PC-9 (cell line): ENCODE measurements at regions not wholly inside any gene's neighbourhood (a gene's known extent, or its start where the extent isn't known, plus 50 kb on each side); places are given as distances from the start of the nearest gene placed in this dataset.

Experiments used
- BruUV-seq: library from RNA; stranded (reverse); fragments of 400-500 nt; replicated peaks from 2 replicates; lab custom pipeline; 2021; lab: Mats Ljungman, UMichigan
- CTCF ChIA-PET: fragments of 300-600 bp; sonication (Branson Sonifier 250); formaldehyde crosslinking; loops from one replicate; lab custom pipeline; 2022; ENCODE audit warnings: antibody characterized with exemption; lab: Charles Lee
- POLR2A ChIA-PET: fragments of 300-600 bp; sonication (Branson Sonifier 250); formaldehyde crosslinking; loops from one replicate; lab custom pipeline; 2022; ENCODE audit warnings: antibody characterized with exemption; ENCODE audit not compliant: unreplicated experiment; lab: Charles Lee
- DNase-seq, 2 experiments: peaks; one replicate each; pipeline versions ENCODE4 v3.0.0 to v3.0.0-alpha.2; 2015 to 2022; ENCODE audit warnings: mixed read lengths in 1 of 2
- H2AFZ ChIP-seq: fragments of 200-600 bp; sonication (generic); 2 replicates; pipeline ENCODE4 v1.8.1; 2017; ENCODE audit warnings: antibody characterized with exemption
- H3F3A ChIP-seq: fragments of 200-600 bp; sonication (generic); 2 replicates; pipeline ENCODE4 v1.8.1; 2017; ENCODE audit warnings: antibody characterized with exemption, mild to moderate bottlenecking, low read depth; ENCODE audit not compliant: insufficient read depth
- H3K27ac ChIP-seq: fragments of 200-600 bp; sonication (generic); 2 replicates; pipeline ENCODE4 v1.6.1; 2016; ENCODE audit warnings: mixed run types
- H3K27me3 ChIP-seq: fragments of 200-600 bp; sonication (generic); 2 replicates; pipeline ENCODE4 v1.6.1; 2016; ENCODE audit warnings: low read depth, mixed run types; ENCODE audit not compliant: insufficient read depth
- H3K36me3 ChIP-seq: fragments of 200-600 bp; sonication (generic); 2 replicates; pipeline ENCODE4 v1.6.1; 2016; ENCODE audit warnings: low read depth, mixed run types
- H3K4me1 ChIP-seq: fragments of 200-600 bp; sonication (generic); replicated peaks from 2 replicates; pipeline ENCODE4 v1.6.1; 2016; ENCODE audit warnings: mixed run types; ENCODE audit not compliant: insufficient read depth
- H3K4me2 ChIP-seq: fragments of 200-600 bp; sonication (generic); 2 replicates; pipeline ENCODE4 v1.6.1; 2017; ENCODE audit warnings: mixed run types
- H3K4me3 ChIP-seq: fragments of 200-600 bp; sonication (generic); 2 replicates; pipeline ENCODE4 v1.6.1; 2016; ENCODE audit warnings: mixed run types
- H3K79me2 ChIP-seq: fragments of 200-600 bp; sonication (generic); 2 replicates; pipeline ENCODE4 v1.6.1; 2017; ENCODE audit warnings: low read depth, mixed run types
- H3K9me2 ChIP-seq: fragments of 200-600 bp; sonication (generic); 2 replicates; pipeline ENCODE4 v1.8.1; 2017; ENCODE audit warnings: mild to moderate bottlenecking; ENCODE audit not compliant: insufficient read depth
- H3K9me3 ChIP-seq: fragments of 200-600 bp; sonication (generic); 2 replicates; pipeline ENCODE4 v1.8.1; 2016; ENCODE audit warnings: low read depth; ENCODE audit not compliant: insufficient read depth
- H4K20me1 ChIP-seq: fragments of 200-600 bp; sonication (generic); 2 replicates; pipeline ENCODE4 v1.8.1; 2017; ENCODE audit not compliant: insufficient read depth
- EZH2 ChIP-seq: fragments of 200-600 bp; sonication (generic); IDR thresholded peaks from 2 replicates; pipeline ENCODE4 v1.8.0; 2017; ENCODE audit warnings: antibody characterized with exemption, low read depth
- intact Hi-C: fragments of 100-400 bp; cut with micrococcal nuclease; formaldehyde crosslinking; loops from one replicate; pipeline ENCODE4 v1.10.0; 2022; ENCODE audit not compliant: unreplicated experiment
- TF ChIP-seq, protein P1 (sequence below): fragments of 200-600 bp; sonication (generic); conservative IDR thresholded peaks from 2 replicates; pipeline ENCODE4 v1.6.1; 2017; ENCODE audit warnings: mixed run types, antibody characterized with exemption, mild to moderate bottlenecking, moderate library complexity

DNA sequence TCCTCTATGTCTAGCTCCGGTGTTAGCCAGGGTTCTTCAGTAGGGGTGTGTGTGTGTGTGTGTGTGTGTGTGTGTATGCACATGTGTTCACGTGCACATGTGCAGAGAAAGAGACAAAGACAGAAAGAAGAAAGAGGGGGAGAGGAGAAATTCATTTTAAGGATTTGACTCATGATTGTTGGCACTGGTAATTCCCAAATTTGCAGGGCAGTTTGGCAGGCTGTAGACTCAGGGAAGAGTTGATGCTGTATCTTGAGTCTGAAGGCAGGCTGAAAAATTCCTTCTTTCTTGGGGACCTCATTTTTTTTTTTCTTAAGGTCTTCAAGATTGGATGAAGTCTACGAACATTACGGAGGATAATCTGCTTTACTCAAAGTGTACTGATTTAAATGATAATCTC lies 335.7 kb downstream of the NSG2 start:
- no peaks in the 10 kb centered on the region for H3K79me2 ChIP-seq
- POLR2A ChIA-PET = no interaction called here
- BruUV-seq = no TSS peak

GRCh38 chr5:174383210-174384167 lies 338.0 kb downstream of the NSG2 start:
- BruUV-seq = no TSS peak
- Histone ChIP-seq H3K9me2 (no peaks in the 10 kb centered on the region; the same call in 1 of the 2 replicates), H3K9me3 (0 out of 2 replicates have a peak, but pooled peaks cover 5% of the 10 kb centered on the region), H3K4me3 (no peak overlapping the region), H3K36me3 (no peaks in the 10 kb centered on the region), H2AFZ (no peak overlapping the region), H3K4me1 (peaks cover 18% of the 10 kb centered on the region), H3F3A (no peaks in the 10 kb centered on the region), H3K27me3 (peaks cover 18% of the 10 kb centered on the region; the same call in 1 of the 2 replicates), H3K4me2 (peak overlapping the region; percentile 51), H4K20me1 (no peaks in the 10 kb centered on the region), H3K27ac (peak overlapping the region; percentile 68), H3K79me2 (no peaks in the 10 kb centered on the region)
- no peak for DNase-seq
- ChIA-PET POLR2A (interaction anchor here (0.7 kb wide), 1 partner anchor 434 kb away, joined by 3 read pairs; no protein-coding TSS in a partner anchor), CTCF (no interaction called here)
- intact Hi-C loops = no loop called here
- TF ChIP-seq, protein P1, sequence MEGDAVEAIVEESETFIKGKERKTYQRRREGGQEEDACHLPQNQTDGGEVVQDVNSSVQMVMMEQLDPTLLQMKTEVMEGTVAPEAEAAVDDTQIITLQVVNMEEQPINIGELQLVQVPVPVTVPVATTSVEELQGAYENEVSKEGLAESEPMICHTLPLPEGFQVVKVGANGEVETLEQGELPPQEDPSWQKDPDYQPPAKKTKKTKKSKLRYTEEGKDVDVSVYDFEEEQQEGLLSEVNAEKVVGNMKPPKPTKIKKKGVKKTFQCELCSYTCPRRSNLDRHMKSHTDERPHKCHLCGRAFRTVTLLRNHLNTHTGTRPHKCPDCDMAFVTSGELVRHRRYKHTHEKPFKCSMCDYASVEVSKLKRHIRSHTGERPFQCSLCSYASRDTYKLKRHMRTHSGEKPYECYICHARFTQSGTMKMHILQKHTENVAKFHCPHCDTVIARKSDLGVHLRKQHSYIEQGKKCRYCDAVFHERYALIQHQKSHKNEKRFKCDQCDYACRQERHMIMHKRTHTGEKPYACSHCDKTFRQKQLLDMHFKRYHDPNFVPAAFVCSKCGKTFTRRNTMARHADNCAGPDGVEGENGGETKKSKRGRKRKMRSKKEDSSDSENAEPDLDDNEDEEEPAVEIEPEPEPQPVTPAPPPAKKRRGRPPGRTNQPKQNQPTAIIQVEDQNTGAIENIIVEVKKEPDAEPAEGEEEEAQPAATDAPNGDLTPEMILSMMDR = no peak
- no peak for TF ChIP-seq EZH2

More for the DNA sequence above, 335.7 kb downstream of the NSG2 start:
- Histone ChIP-seq H3K27ac (no peak overlapping the region), H3K9me3 (0 out of 2 replicates have a peak, but pooled peaks cover 5% of the 10 kb centered on the region), H3F3A (no peaks in the 10 kb centered on the region), H3K9me2 (no peaks in the 10 kb centered on the region; the same call in 1 of the 2 replicates), H4K20me1 (no peaks in the 10 kb centered on the region), H3K4me3 (no peak overlapping the region), H3K4me2 (no peak overlapping the region), H3K36me3 (no peaks in the 10 kb centered on the region), H3K27me3 (peaks cover 8% of the 10 kb centered on the region; the same call in 1 of the 2 replicates), H3K4me1 (peaks cover 18% of the 10 kb centered on the region), H2AFZ (no peak overlapping the region)
- TF ChIP-seq, protein P1 = no peak
- TF ChIP-seq EZH2 = no peak
- intact Hi-C loops = no loop called here
- CTCF ChIA-PET = interaction anchor here (0.6 kb wide), 1 partner anchor 70 kb away, joined by 4 read pairs; no protein-coding TSS in a partner anchor
- DNase-seq = no peak

DNA sequence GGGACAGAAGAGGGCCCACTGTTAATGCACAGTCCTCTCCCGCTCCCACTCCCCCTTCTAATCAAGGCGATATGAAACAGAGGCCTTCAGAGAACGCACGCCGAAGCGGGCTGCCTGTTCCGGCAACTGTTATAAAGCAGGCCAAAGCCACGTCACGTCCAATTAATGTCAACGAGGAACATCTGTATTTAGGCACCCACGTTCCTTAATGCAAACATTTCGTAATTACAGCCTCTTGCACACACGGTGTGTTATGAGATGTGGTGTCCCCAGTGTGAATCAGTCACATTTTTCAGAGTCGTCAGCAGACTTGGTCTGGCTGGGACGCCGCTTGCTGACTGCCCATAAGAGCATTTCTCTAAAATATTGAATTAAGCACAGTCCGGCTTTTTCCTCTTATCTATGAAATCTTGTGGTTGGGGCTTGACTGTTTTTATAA lies 339.0 kb downstream of the NSG2 start:
- no peaks in the 10 kb centered on the region for H3F3A ChIP-seq
- ChIA-PET POLR2A (no interaction called here), CTCF (no interaction called here)
- TF ChIP-seq EZH2 = no peak
- TF ChIP-seq, protein P1 = no peak
- no peak overlapping the region for H3K4me3 ChIP-seq
- H3K9me2 ChIP-seq = no peaks in the 10 kb centered on the region; the same call in 1 of the 2 replicates
- H4K20me1 ChIP-seq = no peaks in the 10 kb centered on the region
- no peaks in the 10 kb centered on the region for H3K36me3 ChIP-seq
- BruUV-seq = no TSS peak
- no peak overlapping the region for H3K4me2 ChIP-seq
- peaks cover 18% of the 10 kb centered on the region for H3K4me1 ChIP-seq
- no peak overlapping the region for H2AFZ ChIP-seq
- 0 out of 2 replicates have a peak, but pooled peaks cover 7% of the 10 kb centered on the region for H3K9me3 ChIP-seq
- peaks cover 18% of the 10 kb centered on the region; the same call in 1 of the 2 replicates for H3K27me3 ChIP-seq
- no peak overlapping the region for H3K27ac ChIP-seq
- no peak for DNase-seq
- H3K79me2 ChIP-seq = no peaks in the 10 kb centered on the region
- intact Hi-C loops = no loop called here
